SJSA1 (cell line): ENCODE measurements at regions not wholly inside any gene's neighbourhood (a gene's known extent, or its start where the extent isn't known, plus 50 kb on each side); places are given as distances from the start of the nearest gene placed in this dataset.
"Not testable (repeated sequence)": the region's sequence is repeated elsewhere in the genome, so short reads cannot be mapped to it uniquely, and the experiment has no call there.

Experiments used
- DNase-seq, 2 experiments: peaks; one replicate each; pipeline ENCODE4 v3.0.0-alpha.2; 2015 to 2020; ENCODE audit warnings: low spot score in 2 of 2, low read depth in 1 of 2
- H3K27ac ChIP-seq: fragments of 250-450 bp; sonication (Bioruptor Pico); 2 replicates; pipeline ENCODE4 v1.5.1; 2020; ENCODE audit warnings: mild to moderate bottlenecking, moderate library complexity
- H3K27me3 ChIP-seq: fragments of 250-450 bp; sonication (Bioruptor Pico); replicated peaks from 2 replicates; pipeline ENCODE4 v1.5.1; 2020; ENCODE audit warnings: mild to moderate bottlenecking, moderate library complexity
- H3K36me3 ChIP-seq: fragments of 250-450 bp; sonication (Bioruptor Pico); 2 replicates; pipeline ENCODE4 v1.5.1; 2020; ENCODE audit warnings: mild to moderate bottlenecking
- H3K4me1 ChIP-seq: fragments of 250-450 bp; sonication (Bioruptor Pico); replicated peaks from 2 replicates; pipeline ENCODE4 v1.6.1; 2021; ENCODE audit warnings: mild to moderate bottlenecking
- H3K4me3 ChIP-seq: fragments of 250-450 bp; sonication (Bioruptor Pico); 2 replicates; pipeline ENCODE4 v1.5.1; 2020; ENCODE audit warnings: mild to moderate bottlenecking
- H3K9me3 ChIP-seq: fragments of 250-450 bp; sonication (Bioruptor Pico); replicated peaks from 2 replicates; pipeline ENCODE4 v1.5.1; 2020; ENCODE audit warnings: mild to moderate bottlenecking

- Histone ChIP-seq H3K4me3 (no peak overlapping the region), H3K27me3 (no peaks in the 10 kb centered on the region), H3K4me1 (no peaks in the 10 kb centered on the region), H3K9me3 (no peaks in the 10 kb centered on the region), H3K27ac (no peak overlapping the region), H3K36me3 (no peaks in the 10 kb centered on the region)
- DNase-seq: no peak
These were observed 576.5 kb upstream of the EDIL3 start for GRCh38 chr5:84961193-84961592.

- H3K4me3 ChIP-seq: no peak overlapping the region
- DNase-seq: no peak
- H3K27me3 ChIP-seq: no peaks in the 10 kb centered on the region
- H3K27ac ChIP-seq: no peak overlapping the region
- H3K4me1 ChIP-seq: no peaks in the 10 kb centered on the region
- no peaks in the 10 kb centered on the region for H3K36me3 ChIP-seq
- no peaks in the 10 kb centered on the region for H3K9me3 ChIP-seq
These were observed 577.2 kb upstream of the EDIL3 start for GRCh38 chr5:84961903-84962302.

DNA sequence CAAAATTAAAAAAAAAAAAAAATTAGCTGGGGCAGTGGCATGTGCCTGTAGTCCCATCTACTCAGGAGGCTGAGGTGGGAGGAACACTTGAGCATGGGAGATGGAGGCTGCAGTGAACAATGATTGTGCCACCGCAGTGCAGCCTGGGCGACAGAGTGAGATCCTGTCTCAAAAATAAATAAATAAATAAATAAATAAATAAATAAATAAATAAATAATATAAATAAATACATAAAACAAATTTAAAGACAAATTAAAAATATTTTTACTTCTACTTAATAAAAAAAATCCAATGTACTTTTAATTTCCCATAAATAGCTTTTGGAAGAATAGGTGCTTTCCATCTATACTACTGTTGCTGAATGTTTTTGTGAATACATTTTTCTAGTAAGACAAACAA is 598.4 kb upstream of the EDIL3 start:
- Histone ChIP-seq H3K4me1 (no peaks in the 10 kb centered on the region), H3K27me3 (no peaks in the 10 kb centered on the region), H3K36me3 (no peaks in the 10 kb centered on the region), H3K9me3 (no peaks in the 10 kb centered on the region), H3K27ac (no peak overlapping the region), H3K4me3 (no peak overlapping the region)
- no peak for DNase-seq

GRCh38 chr5:84985148-84985547 is 600.5 kb upstream of the EDIL3 start:
- no peak for DNase-seq
- H3K4me3 ChIP-seq: no peak overlapping the region
- H3K27me3 ChIP-seq: no peaks in the 10 kb centered on the region
- no peak overlapping the region for H3K27ac ChIP-seq
- no peaks in the 10 kb centered on the region for H3K4me1 ChIP-seq
- H3K9me3 ChIP-seq: no peaks in the 10 kb centered on the region
- no peaks in the 10 kb centered on the region for H3K36me3 ChIP-seq

- Histone ChIP-seq H3K4me3 (no peak overlapping the region), H3K27ac (no peak overlapping the region), H3K27me3 (no peaks in the 10 kb centered on the region), H3K9me3 (no peaks in the 10 kb centered on the region), H3K4me1 (no peaks in the 10 kb centered on the region), H3K36me3 (no peaks in the 10 kb centered on the region)
- no peak for DNase-seq
These were observed 602.0 kb upstream of the EDIL3 start for GRCh38 chr5:84986688-84987087.

DNA sequence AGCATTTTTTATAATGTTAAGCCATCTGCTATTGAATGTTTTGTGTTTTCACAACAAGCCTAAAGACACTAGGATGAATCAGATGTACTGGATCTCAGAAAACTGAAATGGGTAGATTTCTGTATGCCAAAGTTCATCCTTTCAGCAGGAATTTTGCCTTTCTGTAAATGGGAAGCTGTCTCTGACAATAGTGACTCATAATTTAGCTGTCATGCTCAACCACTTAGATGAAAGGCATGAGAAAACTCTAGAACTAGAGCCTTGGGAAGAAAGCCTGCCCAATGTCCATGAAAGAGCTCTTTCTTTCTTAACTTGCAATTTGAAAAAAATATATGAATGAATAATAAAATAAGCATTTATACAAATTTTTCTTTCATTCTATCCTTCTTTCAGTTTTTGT is 616.0 kb upstream of the EDIL3 start:
- DNase-seq: peak in 1 of 2 experiments; percentile 55
- H3K27me3 ChIP-seq: no peaks in the 10 kb centered on the region
- no peaks in the 10 kb centered on the region for H3K36me3 ChIP-seq
- peaks cover 9% of the 10 kb centered on the region; the same call in 1 of the 2 replicates for H3K4me1 ChIP-seq
- H3K27ac ChIP-seq: peak overlapping the region; percentile 28
- H3K9me3 ChIP-seq: no peaks in the 10 kb centered on the region
- H3K4me3 ChIP-seq: no peak overlapping the region

- not testable (repeated sequence) for H3K4me1 ChIP-seq, H3K27me3 ChIP-seq, H3K36me3 ChIP-seq, H3K4me3 ChIP-seq, H3K27ac ChIP-seq, H3K9me3 ChIP-seq, DNase-seq
These were observed 617.3 kb upstream of the EDIL3 start for GRCh38 chr5:85002026-85002425.

DNA sequence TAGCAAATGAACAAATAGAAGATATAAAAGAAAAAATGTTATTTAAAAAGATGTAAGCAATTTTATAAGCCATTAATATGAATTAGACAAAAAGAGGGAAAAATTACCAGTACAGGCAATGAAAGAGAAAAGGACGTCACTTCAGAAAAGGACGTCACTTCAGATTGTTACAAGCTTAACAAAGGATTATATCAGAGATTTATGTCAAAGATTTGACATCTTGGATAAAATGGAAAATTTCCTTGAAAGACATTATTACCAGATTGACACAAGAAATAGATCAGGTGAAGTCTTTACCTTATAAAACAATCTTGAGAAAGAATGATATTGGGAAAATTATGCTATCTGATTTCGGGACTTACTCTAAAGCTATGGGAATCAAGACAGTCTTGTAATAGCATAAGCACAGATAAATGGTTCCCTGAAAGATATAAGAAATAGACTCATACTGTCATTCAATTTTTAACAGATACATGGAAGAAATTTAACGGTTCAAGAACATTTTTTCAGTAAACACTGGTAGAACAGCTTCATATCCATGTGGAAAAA is 625.4 kb upstream of the EDIL3 start:
- Histone ChIP-seq H3K36me3 (no peaks in the 10 kb centered on the region), H3K27ac (no peak overlapping the region), H3K4me3 (no peak overlapping the region), H3K4me1 (no peaks in the 10 kb centered on the region), H3K9me3 (no peaks in the 10 kb centered on the region), H3K27me3 (no peaks in the 10 kb centered on the region)
- DNase-seq: no peak

- Histone ChIP-seq H3K27ac (no peak overlapping the region), H3K27me3 (no peaks in the 10 kb centered on the region), H3K4me3 (no peak overlapping the region), H3K9me3 (no peaks in the 10 kb centered on the region), H3K4me1 (no peaks in the 10 kb centered on the region), H3K36me3 (no peaks in the 10 kb centered on the region)
- no peak for DNase-seq
These were observed 632.6 kb upstream of the EDIL3 start for GRCh38 chr5:85017261-85017660.

GRCh38 chr5:85030316-85031084 is 645.8 kb upstream of the EDIL3 start:
- DNase-seq: no peak
- Histone ChIP-seq H3K27ac (no peak overlapping the region), H3K27me3 (no peaks in the 10 kb centered on the region), H3K36me3 (no peaks in the 10 kb centered on the region), H3K9me3 (no peaks in the 10 kb centered on the region), H3K4me1 (no peaks in the 10 kb centered on the region), H3K4me3 (no peak overlapping the region)

DNA sequence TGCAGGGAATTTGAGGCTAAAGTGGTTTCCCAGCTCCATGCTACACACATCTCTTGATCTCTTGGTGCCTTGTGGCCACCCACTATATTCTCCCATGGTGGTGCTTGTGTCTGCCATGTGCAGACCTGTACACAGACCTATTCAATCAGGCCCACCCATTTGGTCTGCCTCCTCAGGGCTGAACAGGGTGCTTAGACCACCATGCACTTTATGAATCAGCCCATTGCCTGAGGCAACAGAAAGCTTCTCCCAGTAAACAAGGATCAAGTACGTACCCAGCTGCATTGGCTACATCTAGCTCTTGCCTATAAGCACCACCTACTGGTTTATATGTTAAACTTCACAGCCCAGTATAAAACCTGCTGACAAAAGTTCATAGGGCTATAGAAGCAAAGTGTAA is 664.3 kb upstream of the EDIL3 start:
- Histone ChIP-seq H3K27ac (no peak overlapping the region), H3K4me1 (peaks cover 35% of the 10 kb centered on the region), H3K9me3 (no peaks in the 10 kb centered on the region; the same call in 1 of the 2 replicates), H3K36me3 (no peaks in the 10 kb centered on the region), H3K4me3 (no peak overlapping the region), H3K27me3 (no peaks in the 10 kb centered on the region)
- peak; percentile 92 to 96 for DNase-seq

DNA sequence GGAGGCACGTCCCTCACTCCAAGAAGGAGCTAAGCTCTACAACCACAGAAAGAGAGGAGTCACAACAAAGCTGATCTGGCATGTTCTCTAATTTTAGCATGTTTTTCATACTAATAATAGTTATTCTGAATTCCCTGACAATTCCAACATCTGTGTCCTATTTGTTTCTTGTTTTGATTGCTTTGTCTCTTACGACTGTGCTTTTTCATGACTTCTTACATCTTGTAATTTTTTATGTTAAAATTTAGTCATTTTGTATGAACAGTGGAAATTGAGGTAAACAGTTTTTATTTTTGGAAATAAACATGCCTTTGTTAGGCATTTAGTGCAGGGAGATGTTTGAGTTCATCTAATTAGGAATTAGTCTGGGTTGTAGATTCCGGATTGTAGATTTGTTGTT is 668.1 kb upstream of the EDIL3 start:
- H3K27ac ChIP-seq: peak overlapping the region; percentile 71
- H3K4me3 ChIP-seq: no peak overlapping the region
- DNase-seq: peak in 1 of 2 experiments; percentile 69
- no peaks in the 10 kb centered on the region for H3K36me3 ChIP-seq
- peaks cover 34% of the 10 kb centered on the region for H3K4me1 ChIP-seq
- no peaks in the 10 kb centered on the region for H3K27me3 ChIP-seq
- H3K9me3 ChIP-seq: no peaks in the 10 kb centered on the region

GRCh38 chr5:85069659-85070640 is 685.3 kb upstream of the EDIL3 start:
- Histone ChIP-seq H3K27me3 (no peaks in the 10 kb centered on the region), H3K36me3 (no peaks in the 10 kb centered on the region), H3K4me3 (no peak overlapping the region), H3K27ac (no peak overlapping the region), H3K9me3 (no peaks in the 10 kb centered on the region), H3K4me1 (no peaks in the 10 kb centered on the region)
- DNase-seq: no peak

DNA sequence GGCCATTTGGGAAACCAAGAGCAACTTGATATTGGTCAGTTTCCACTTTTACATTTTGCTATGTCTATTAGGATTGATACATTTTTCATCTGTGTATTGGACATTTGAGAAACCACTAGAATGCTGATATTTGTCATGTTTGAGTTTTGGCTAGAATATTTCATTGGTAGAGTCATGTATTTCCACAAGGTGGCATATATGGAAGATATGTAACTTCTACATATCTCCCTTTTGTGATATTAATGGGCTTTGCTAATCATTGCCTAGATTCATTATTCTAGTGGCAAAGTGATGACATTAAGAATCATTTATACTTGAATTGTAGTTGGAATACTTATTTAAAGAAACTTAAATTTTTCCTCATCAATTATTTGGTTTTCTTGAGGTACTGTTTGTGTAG is 692.9 kb upstream of the EDIL3 start:
- Histone ChIP-seq H3K4me3 (no peak overlapping the region), H3K27me3 (no peaks in the 10 kb centered on the region), H3K36me3 (no peaks in the 10 kb centered on the region), H3K9me3 (no peaks in the 10 kb centered on the region), H3K4me1 (no peaks in the 10 kb centered on the region), H3K27ac (no peak overlapping the region)
- no peak for DNase-seq
